H1 (cell line): ENCODE measurements at regions not wholly inside any gene's neighbourhood (a gene's known extent, or its start where the extent isn't known, plus 50 kb on each side); places are given as distances from the start of the nearest gene placed in this dataset.

Source experiments
- CBX8 ChIP-seq: fragments of 300-800, 300-1000 bp; sonication (generic); IDR thresholded peaks from 2 replicates; pipeline ENCODE4 v1.7.1; 2016; ENCODE audit warnings: low read depth, low read length, borderline replicate concordance

DNA sequence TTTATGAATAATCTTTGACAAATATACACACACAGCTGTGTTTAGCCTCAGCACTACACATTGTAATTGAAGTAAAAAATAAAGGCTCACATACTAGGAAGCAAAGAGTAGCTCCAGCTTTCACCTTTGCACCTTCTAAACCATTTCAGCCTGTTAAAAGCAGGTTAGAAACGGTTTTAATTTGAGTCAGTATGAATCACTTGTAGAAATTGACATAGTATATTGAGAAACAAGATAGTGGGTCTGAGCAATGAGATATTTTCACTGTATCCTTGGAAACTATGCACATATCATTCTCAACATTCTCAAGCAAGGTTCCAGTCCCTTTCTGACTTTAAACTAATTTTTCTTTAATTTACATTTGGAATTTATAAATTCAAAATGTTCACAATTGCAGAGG lies 380.3 kb downstream of the AASDHPPT start (continued):
- TF ChIP-seq CBX8, result no peak
